Medulla oblongata (tissue), 1 donor: ENCODE measurements at regions not wholly inside any gene's neighbourhood (a gene's known extent, or its start where the extent isn't known, plus 50 kb on each side); places are given as distances from the start of the nearest gene placed in this dataset.
A peak's percentile ranks its signal among the peaks of the same experiment; 100 is the strongest.

ENCODE experiments used
- DNase-seq: peaks from one replicate; pipeline ENCODE4 v3.0.0-alpha.2; 2015; ENCODE audit errors: extremely low spot score

GRCh38 chr3:78141269-78141668 is 1101.4 kb downstream of the ROBO2 start:
- no peak for DNase-seq

- DNase-seq, result no peak
Measured at GRCh38 chr3:78143000-78143399, 1103.1 kb downstream of the ROBO2 start.

- DNase-seq, result no peak
Measured at GRCh38 chr3:78148986-78149717, 1109.3 kb downstream of the ROBO2 start.

GRCh38 chr3:78153973-78154372 is 1114.1 kb downstream of the ROBO2 start:
- DNase-seq, result no peak

- no peak for DNase-seq
Measured at GRCh38 chr3:78154521-78155186, 1114.8 kb downstream of the ROBO2 start.

- no peak for DNase-seq
Measured at GRCh38 chr3:78161736-78162135, 1121.8 kb downstream of the ROBO2 start.

GRCh38 chr3:78163379-78163778 is 1123.5 kb downstream of the ROBO2 start:
- DNase-seq, result no peak

GRCh38 chr3:78165876-78166275 is 1126.0 kb downstream of the ROBO2 start:
- no peak for DNase-seq

GRCh38 chr3:78174821-78175220 is 1134.9 kb downstream of the ROBO2 start:
- no peak for DNase-seq

- peak; percentile 5 for DNase-seq
Measured at GRCh38 chr3:78176869-78177268, 1137.0 kb downstream of the ROBO2 start.

- no peak for DNase-seq
Measured at GRCh38 chr3:78177780-78178179, 1137.9 kb downstream of the ROBO2 start.

GRCh38 chr3:78178209-78178608 is 1138.3 kb downstream of the ROBO2 start:
- DNase-seq, result no peak

GRCh38 chr3:78178740-78179363 is 1139.0 kb downstream of the ROBO2 start:
- no peak for DNase-seq

GRCh38 chr3:78183906-78184599 is 1144.2 kb downstream of the ROBO2 start:
- peak; percentile 5 for DNase-seq

- DNase-seq, result no peak
Measured at GRCh38 chr3:78186404-78186803, 1146.5 kb downstream of the ROBO2 start.

GRCh38 chr3:78201091-78201490 is 1161.2 kb downstream of the ROBO2 start:
- DNase-seq, result no peak

- peak; percentile 8 for DNase-seq
Measured at GRCh38 chr3:78204977-78205376, 1165.1 kb downstream of the ROBO2 start.

GRCh38 chr3:78221300-78221699 is 1181.4 kb downstream of the ROBO2 start:
- no peak for DNase-seq

- no peak for DNase-seq
Measured at GRCh38 chr3:78221796-78222195, 1181.9 kb downstream of the ROBO2 start.

GRCh38 chr3:78235841-78236240 is 1195.9 kb downstream of the ROBO2 start:
- DNase-seq, result no peak

GRCh38 chr3:78238811-78239210 is 1198.9 kb downstream of the ROBO2 start:
- no peak for DNase-seq

- no peak for DNase-seq
Measured at GRCh38 chr3:78242724-78243123, 1202.8 kb downstream of the ROBO2 start.
